ENCODE measurements at regions not wholly inside any gene's neighbourhood (a gene's known extent, or its start where the extent isn't known, plus 50 kb on each side); places are given as distances from the start of the nearest gene placed in this dataset.

- no peak for TF ChIP-seq CTCF (IDR thresholded peaks at IDR 0.05)
- intact Hi-C loops (cut with DNase I) = no loop called here
- no peaks in the 10 kb centered on the region for H3K9me3 ChIP-seq
- H3K36me3 ChIP-seq = no peaks in the 10 kb centered on the region
- H3K4me3 ChIP-seq = no peak overlapping the region
- peaks cover 0 to 35% of the 10 kb centered on the region in 2 donors for H3K27me3 ChIP-seq
- DNase-seq (peak in 1 of 4 donors; percentile 78), ATAC-seq (peak; percentile 47)
- no peaks in the 10 kb centered on the region for H3K4me1 ChIP-seq
- no peak overlapping the region for H3K27ac ChIP-seq
These were observed 104.6 kb upstream of the PWP1 start for GRCh38 chr12:107580750-107581618.

- Histone ChIP-seq H3K4me1 (no peaks in the 10 kb centered on the region), H3K4me3 (no peak overlapping the region), H3K9me3 (no peaks in the 10 kb centered on the region), H3K27me3 (peaks cover 0 to 40% of the 10 kb centered on the region in 2 donors), H3K36me3 (no peaks in the 10 kb centered on the region), H3K27ac (no peak overlapping the region)
- intact Hi-C loops (cut with DNase I) = no loop called here
- no peak for TF ChIP-seq CTCF (IDR thresholded peaks at IDR 0.05)
- no peak for ATAC-seq
- DNase-seq = no peak
These were observed 104.0 kb upstream of the PWP1 start for GRCh38 chr12:107581619-107582015.

- no peak overlapping the region for H3K27ac ChIP-seq
- H3K36me3 ChIP-seq = no peaks in the 10 kb centered on the region
- DNase-seq (no peak), ATAC-seq (no peak)
- peaks cover 0 to 40% of the 10 kb centered on the region in 2 donors for H3K27me3 ChIP-seq
- no peaks in the 10 kb centered on the region for H3K4me1 ChIP-seq
- no peak overlapping the region for H3K4me3 ChIP-seq
- TF ChIP-seq CTCF (IDR thresholded peaks at IDR 0.05) = no peak
- intact Hi-C loops (cut with DNase I) = no loop called here
- peaks cover 0 to 8% of the 10 kb centered on the region in 2 donors for H3K9me3 ChIP-seq
These were observed 102.0 kb upstream of the PWP1 start for GRCh38 chr12:107583551-107583950.

- H3K27ac ChIP-seq = no peak overlapping the region
- intact Hi-C loops (cut with DNase I) = no loop called here
- no peak overlapping the region for H3K4me3 ChIP-seq
- H3K27me3 ChIP-seq = peaks cover 0 to 40% of the 10 kb centered on the region in 2 donors
- H3K36me3 ChIP-seq = no peaks in the 10 kb centered on the region
- H3K4me1 ChIP-seq = no peaks in the 10 kb centered on the region
- DNase-seq (no peak), ATAC-seq (no peak)
- H3K9me3 ChIP-seq = peaks cover 0 to 8% of the 10 kb centered on the region in 2 donors
- TF ChIP-seq CTCF (IDR thresholded peaks at IDR 0.05) = no peak
These were observed 101.0 kb upstream of the PWP1 start for GRCh38 chr12:107584563-107584962.

- Histone ChIP-seq H3K27ac (no peak overlapping the region), H3K27me3 (peaks cover 0 to 29% of the 10 kb centered on the region in 2 donors)
- intact Hi-C loops (cut with DNase I) = no loop called here
These were observed 99.2 kb upstream of the PWP1 start for GRCh38 chr12:107586256-107586970.

More at GRCh38 chr12:107586256-107586970, 99.2 kb upstream of the PWP1 start:
- no peak for TF ChIP-seq CTCF (IDR thresholded peaks at IDR 0.05)
- no peak overlapping the region for H3K4me3 ChIP-seq
- DNase-seq = no peak
- peaks cover 0 to 8% of the 10 kb centered on the region in 2 donors for H3K9me3 ChIP-seq
- no peak for ATAC-seq
- H3K36me3 ChIP-seq = no peaks in the 10 kb centered on the region
- no peaks in the 10 kb centered on the region for H3K4me1 ChIP-seq

All from left lung (tissue), 4 donors.